ENCODE measurements at regions not wholly inside any gene's neighbourhood (a gene's known extent, or its start where the extent isn't known, plus 50 kb on each side); places are given as distances from the start of the nearest gene placed in this dataset.
A peak's percentile ranks its signal among the peaks of the same experiment; 100 is the strongest.

DNA sequence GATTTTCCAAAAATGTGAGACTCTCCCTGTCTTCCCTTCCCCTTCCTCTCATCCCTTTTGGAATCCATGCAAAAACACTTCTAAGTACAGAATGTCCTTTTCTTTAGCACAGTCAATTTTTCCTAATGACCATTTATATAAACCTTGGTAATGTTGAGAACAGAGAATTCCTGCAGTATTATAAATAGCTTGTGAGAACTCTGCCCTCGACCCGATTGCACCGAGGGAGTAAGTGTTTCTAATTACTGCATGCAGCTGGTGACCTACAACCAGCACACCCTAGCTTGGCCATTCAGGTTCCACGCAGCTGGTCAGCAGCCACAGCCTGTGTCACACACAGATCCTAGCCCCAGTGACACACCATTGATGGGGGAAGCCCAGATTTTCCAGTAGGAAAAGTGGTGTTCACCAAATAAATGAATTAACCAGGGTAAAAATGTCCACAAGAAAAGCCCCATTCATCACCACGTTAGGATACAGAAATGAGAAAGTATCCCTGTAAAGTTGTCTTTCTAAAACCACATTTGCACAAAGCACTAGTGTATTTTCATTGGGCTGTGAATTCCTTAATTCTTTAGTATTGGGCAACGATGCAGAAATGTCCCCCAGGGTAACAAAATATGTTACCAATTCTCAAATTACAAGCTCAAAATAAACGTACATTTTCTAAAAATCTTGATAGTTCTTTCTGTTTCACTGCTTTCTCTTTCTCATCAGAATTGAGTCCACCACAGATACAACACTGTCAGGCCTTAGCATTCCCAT lies 499.0 kb upstream of the KLF6 start:
- H3K4me3 ChIP-seq (ENCODE audit: low read length), result no peak overlapping the region
- no peak for TF ChIP-seq CTCF (IDR thresholded peaks at IDR 0.05; ENCODE audit: insufficient read depth, low read depth, low read length, missing control alignments)
- DNase-seq (ENCODE audit: low read depth), result no peak

GRCh38 chr10:4282496-4282895 lies 497.5 kb upstream of the KLF6 start:
- no peak for DNase-seq (ENCODE audit: low read depth)
- TF ChIP-seq CTCF (IDR thresholded peaks at IDR 0.05; ENCODE audit: insufficient read depth, low read depth, low read length, missing control alignments), result no peak
- no peak overlapping the region for H3K4me3 ChIP-seq (ENCODE audit: low read length)

- TF ChIP-seq CTCF (IDR thresholded peaks at IDR 0.05; ENCODE audit: insufficient read depth, low read depth, low read length, missing control alignments), result no peak
- H3K4me3 ChIP-seq (ENCODE audit: low read length), result no peak overlapping the region
- DNase-seq (ENCODE audit: low read depth), result peak; percentile 7
Observed at GRCh38 chr10:4281190-4281825, 496.3 kb upstream of the KLF6 start.

DNA sequence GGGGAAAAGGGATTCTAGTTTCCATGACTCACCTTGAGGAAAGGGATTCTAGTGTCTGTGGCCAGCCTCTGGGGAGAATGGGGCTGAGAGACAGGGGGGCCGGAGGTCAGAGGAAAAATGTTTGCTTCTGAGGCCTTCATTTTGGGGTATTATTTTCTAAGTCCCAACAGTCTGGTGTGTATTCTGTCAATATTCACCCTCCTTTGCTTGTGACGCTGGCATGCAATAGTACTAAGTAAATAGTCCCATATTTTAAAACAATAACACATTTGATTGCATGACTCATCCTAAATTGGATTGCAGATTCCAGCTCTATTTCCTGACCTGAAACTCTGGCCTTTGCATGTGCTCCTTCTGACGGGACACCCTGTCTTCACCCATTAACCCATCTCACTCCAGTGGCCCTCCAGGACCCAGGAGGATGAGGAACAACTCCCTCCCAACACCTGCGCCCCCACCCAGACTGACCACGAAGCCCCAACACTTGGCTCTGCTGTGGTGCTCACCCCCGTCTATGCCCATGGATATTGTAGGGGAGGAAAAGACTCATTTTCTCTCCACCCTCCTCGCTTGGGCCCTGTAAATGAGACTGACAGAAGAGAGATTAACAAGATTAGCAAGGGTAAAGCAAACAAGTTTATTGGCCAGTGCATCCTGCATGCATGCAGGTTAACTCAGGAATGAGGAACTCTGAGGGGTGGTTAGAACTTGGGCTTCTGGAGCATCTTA lies 495.6 kb upstream of the KLF6 start:
- peak; percentile 35 for DNase-seq (ENCODE audit: low read depth)
- no peak for TF ChIP-seq CTCF (IDR thresholded peaks at IDR 0.05; ENCODE audit: insufficient read depth, low read depth, low read length, missing control alignments)

DNA sequence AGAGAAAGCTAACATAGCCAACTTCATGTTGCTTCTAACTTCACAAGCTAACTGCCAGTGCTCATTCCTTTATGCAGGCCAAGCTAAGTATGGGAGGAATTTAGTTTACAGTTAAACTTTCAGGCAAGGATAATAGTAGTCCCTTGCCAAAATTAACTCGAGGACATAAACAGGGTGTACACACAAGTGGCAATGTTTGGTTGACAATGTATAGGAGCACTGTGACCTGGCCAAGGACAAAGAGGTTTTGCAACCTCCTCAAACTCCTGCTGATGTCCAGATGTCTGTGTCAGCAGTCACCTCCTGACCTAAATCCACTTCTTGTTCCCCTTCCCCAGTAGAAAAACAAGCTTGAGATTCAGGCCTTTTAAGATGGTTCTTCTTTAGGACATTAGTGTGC lies 494.6 kb upstream of the KLF6 start:
- no peak for TF ChIP-seq CTCF (IDR thresholded peaks at IDR 0.05; ENCODE audit: insufficient read depth, low read depth, low read length, missing control alignments)

More for the DNA sequence above, 495.6 kb upstream of the KLF6 start:
- H3K4me3 ChIP-seq (ENCODE audit: low read length), result no peak overlapping the region

GRCh38 chr10:4278186-4278585 lies 493.2 kb upstream of the KLF6 start:
- no peak for DNase-seq (ENCODE audit: low read depth)
- H3K4me3 ChIP-seq (ENCODE audit: low read length), result no peak overlapping the region
- TF ChIP-seq CTCF (IDR thresholded peaks at IDR 0.05; ENCODE audit: insufficient read depth, low read depth, low read length, missing control alignments), result no peak

More for the DNA sequence above, 494.6 kb upstream of the KLF6 start:
- H3K4me3 ChIP-seq (ENCODE audit: low read length), result no peak overlapping the region
- DNase-seq (ENCODE audit: low read depth), result no peak
